GM10248 (cell line): ENCODE measurements at regions not wholly inside any gene's neighbourhood (a gene's known extent, or its start where the extent isn't known, plus 50 kb on each side); places are given as distances from the start of the nearest gene placed in this dataset.

Source experiments
- CTCF ChIA-PET: fragments of 300-600 bp; sonication (Branson Sonifier 250); formaldehyde crosslinking; extraction: SDS; loops from one replicate; lab custom pipeline; 2021; ENCODE audit warnings: antibody characterized with exemption; lab: Yijun Ruan, JAX
- POLR2A ChIA-PET: fragments of 350-650 bp; sonication (Branson Sonifier 250); formaldehyde crosslinking; extraction: SDS; loops from one replicate; lab custom pipeline; 2020; ENCODE audit warnings: antibody characterized with exemption; lab: Yijun Ruan, JAX
- DNase-seq: peaks from one replicate; pipeline ENCODE4 v3.0.0; 2012; ENCODE audit errors: extremely low spot score
- TF ChIP-seq, protein P1 (sequence below): IDR thresholded peaks from 2 replicates; pipeline ENCODE4 v1.5.1; 2012; ENCODE audit warnings: mild to moderate bottlenecking, low read depth; ENCODE audit errors: extremely low read depth, missing control alignments, control extremely low read depth

DNA sequence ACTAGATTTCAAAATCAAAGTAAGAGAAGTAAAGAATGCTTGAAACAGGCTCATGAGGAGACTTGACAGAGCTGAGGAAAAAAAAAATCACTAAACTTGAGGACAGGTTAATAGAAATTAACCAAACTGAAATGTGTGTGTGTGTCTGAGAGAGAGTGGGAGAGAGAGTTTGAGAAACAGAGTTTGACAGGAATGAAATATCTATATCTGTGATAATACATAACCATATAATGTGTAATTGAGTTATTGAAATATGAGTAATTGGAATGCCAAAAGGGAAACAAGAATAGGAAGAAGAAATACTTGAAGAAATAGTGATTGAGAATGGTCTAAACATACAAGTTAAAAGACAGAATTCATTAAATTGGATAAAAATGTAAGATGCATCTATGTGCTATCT, 268.0 kb upstream of the CHRM2 start:
- TF ChIP-seq, protein P1, sequence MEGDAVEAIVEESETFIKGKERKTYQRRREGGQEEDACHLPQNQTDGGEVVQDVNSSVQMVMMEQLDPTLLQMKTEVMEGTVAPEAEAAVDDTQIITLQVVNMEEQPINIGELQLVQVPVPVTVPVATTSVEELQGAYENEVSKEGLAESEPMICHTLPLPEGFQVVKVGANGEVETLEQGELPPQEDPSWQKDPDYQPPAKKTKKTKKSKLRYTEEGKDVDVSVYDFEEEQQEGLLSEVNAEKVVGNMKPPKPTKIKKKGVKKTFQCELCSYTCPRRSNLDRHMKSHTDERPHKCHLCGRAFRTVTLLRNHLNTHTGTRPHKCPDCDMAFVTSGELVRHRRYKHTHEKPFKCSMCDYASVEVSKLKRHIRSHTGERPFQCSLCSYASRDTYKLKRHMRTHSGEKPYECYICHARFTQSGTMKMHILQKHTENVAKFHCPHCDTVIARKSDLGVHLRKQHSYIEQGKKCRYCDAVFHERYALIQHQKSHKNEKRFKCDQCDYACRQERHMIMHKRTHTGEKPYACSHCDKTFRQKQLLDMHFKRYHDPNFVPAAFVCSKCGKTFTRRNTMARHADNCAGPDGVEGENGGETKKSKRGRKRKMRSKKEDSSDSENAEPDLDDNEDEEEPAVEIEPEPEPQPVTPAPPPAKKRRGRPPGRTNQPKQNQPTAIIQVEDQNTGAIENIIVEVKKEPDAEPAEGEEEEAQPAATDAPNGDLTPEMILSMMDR: no peak
- CTCF ChIA-PET: no interaction called here
- no peak for DNase-seq
- POLR2A ChIA-PET: no interaction called here

DNA sequence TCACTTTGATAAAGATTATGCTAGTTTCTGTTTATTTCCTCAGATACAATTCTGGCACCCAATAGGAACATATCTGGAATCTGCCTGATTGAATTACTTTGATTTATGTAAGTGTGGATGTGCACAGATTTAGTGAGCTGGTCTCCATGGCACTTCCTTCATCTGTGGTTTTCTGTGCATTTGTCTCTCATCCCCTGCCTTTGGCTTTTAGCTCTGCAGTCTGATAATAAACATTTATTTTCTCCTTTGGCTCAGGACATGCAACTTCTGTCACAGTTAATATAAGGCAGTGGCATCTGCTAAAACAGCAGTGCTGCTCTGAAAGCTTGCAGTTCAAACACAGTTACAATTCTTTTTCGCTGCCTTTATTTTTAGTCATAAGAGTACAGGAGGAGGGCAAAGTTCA, 273.7 kb upstream of the CHRM2 start:
- DNase-seq: no peak
- POLR2A ChIA-PET: no interaction called here
- CTCF ChIA-PET: interaction anchor here (1.0 to 1.5 kb wide), 2 partner anchors 15 kb away, joined by 3 to 4 read pairs; no protein-coding TSS in a partner anchor
- TF ChIP-seq, protein P1: no peak

- no peak for DNase-seq
- TF ChIP-seq, protein P1: no peak
- ChIA-PET CTCF (interaction anchor here (1.1 to 2.0 kb wide), 2 partner anchors 23 to 26 kb away, joined by 3 to 5 read pairs; no protein-coding TSS in a partner anchor), POLR2A (no interaction called here)
Measured at GRCh38 chr7:136588216-136588615, 280.2 kb upstream of the CHRM2 start.

DNA sequence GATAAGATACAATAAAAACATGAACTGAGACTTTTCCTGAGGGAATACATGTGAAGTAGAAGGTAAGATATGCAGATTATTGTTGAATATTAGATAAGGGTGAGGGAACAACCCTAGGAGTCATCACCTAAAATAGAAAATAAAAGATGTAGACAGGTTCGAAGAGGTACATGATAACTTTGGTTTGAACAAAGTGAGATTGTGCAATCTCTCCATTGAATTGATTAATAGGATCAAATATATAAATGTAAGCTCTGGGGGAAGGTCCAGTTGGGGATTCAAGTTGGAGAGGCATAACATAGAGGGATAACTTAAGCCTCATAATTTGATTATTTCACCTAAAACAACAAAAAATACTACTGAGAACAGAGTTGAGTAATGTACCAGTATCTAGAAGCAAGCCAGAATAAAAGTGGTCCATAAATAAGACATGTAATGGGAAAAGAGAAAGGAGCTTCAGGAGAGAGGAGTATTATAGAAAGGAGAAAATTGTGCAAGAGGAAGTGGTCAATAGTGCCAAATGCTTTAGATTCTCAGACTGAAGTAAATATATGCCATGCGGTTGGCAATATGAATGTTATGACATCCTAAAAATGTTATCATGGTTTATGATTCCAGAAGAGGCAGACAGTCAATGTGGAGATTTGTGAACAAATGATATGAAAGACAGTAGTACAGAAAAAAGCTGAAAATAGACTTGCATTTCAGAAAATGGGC, 282.3 kb upstream of the CHRM2 start:
- TF ChIP-seq, protein P1: no peak
- ChIA-PET POLR2A (no interaction called here), CTCF (no interaction called here)
- no peak for DNase-seq

- no peak for DNase-seq
- POLR2A ChIA-PET: no interaction called here
- TF ChIP-seq, protein P1: no peak
- CTCF ChIA-PET: no interaction called here
Measured at GRCh38 chr7:136566491-136566890, 302.0 kb upstream of the CHRM2 start.

DNA sequence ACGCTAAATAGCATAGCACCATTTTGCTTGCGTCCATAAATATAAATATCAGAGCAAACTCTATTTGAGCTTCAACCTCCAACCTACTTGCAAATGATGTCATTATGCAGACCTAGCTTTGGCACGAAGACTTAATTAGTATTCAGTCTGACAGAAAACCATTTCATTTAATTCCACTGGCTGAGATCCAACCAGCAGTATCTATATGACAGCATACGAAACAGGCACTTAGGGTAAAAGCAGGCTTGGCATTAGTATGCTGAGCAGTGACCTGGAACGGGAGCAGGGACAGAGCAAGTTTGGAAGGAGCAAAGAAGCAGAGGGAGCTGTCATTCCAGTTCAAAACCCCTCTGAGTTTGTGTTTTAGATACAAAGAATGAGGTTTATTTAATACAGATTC, 312.5 kb upstream of the CHRM2 start:
- no peak for DNase-seq
- CTCF ChIA-PET: interaction anchor here (1.1 to 1.6 kb wide), 2 partner anchors 13 to 16 kb away, joined by 3 to 4 read pairs; no protein-coding TSS in a partner anchor
- TF ChIP-seq, protein P1: no peak
- POLR2A ChIA-PET: no interaction called here
